ENCODE measurements at regions not wholly inside any gene's neighbourhood (a gene's known extent, or its start where the extent isn't known, plus 50 kb on each side); places are given as distances from the start of the nearest gene placed in this dataset.

DNA sequence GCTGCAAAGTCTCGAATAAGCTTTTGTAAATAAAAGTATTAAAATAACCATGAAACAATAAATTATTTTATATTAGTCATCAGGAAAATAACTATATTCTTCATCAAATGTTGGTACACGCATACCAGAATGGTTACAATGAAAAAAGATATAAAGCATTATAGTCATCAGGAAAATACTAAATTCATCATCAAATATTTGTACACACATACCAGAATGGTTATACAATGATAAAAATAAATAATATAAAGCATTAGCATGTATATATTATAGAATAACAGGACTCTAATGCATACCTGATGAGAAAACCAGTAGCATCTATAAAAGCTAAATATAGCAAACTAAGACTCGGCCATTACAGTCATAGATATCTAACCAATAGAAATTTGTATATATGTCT, 202.9 kb downstream of the TRAM1L1 start:
- H3K36me3 ChIP-seq (ENCODE audit: control insufficient read depth in 2 of 2, insufficient read depth in 1 of 2, low read length in 2 of 2), result no peaks in the 10 kb centered on the region
- ChIA-PET POLR2A (no interaction called here), CTCF (no interaction called here)
- H3K27ac ChIP-seq (ENCODE audit: extremely low read depth, low read depth, low read length), result no peak overlapping the region
- H3K4me3 ChIP-seq (ENCODE audit: low read depth, low read length), result no peak overlapping the region
- H3K9me3 ChIP-seq (ENCODE audit: control insufficient read depth, insufficient read depth, low read depth, low read length), result no peaks in the 10 kb centered on the region
- no peak for TF ChIP-seq BCL11A (tag by site-specific recombination; IDR thresholded peaks at IDR 0.05; ENCODE audit: low read depth)
- TF ChIP-seq ZNF221 (tag by site-specific recombination; IDR thresholded peaks at IDR 0.05; ENCODE audit: borderline replicate concordance), result no peak
- TF ChIP-seq ZNF169 (tag by site-specific recombination; IDR thresholded peaks at IDR 0.05), result no peak
- TF ChIP-seq ZNF416 (tag by site-specific recombination; IDR thresholded peaks at IDR 0.05), result no peak
- TF ChIP-seq, protein P1, sequence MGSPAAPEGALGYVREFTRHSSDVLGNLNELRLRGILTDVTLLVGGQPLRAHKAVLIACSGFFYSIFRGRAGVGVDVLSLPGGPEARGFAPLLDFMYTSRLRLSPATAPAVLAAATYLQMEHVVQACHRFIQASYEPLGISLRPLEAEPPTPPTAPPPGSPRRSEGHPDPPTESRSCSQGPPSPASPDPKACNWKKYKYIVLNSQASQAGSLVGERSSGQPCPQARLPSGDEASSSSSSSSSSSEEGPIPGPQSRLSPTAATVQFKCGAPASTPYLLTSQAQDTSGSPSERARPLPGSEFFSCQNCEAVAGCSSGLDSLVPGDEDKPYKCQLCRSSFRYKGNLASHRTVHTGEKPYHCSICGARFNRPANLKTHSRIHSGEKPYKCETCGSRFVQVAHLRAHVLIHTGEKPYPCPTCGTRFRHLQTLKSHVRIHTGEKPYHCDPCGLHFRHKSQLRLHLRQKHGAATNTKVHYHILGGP (tag by site-specific recombination; IDR thresholded peaks at IDR 0.05), result no peak
- TF ChIP-seq ZNF76 (tag by site-specific recombination; IDR thresholded peaks at IDR 0.05; ENCODE audit: borderline replicate concordance, low read depth), result no peak
- no peaks in the 10 kb centered on the region for H3K4me1 ChIP-seq (ENCODE audit: control insufficient read depth, insufficient read depth, low read length)

DNA sequence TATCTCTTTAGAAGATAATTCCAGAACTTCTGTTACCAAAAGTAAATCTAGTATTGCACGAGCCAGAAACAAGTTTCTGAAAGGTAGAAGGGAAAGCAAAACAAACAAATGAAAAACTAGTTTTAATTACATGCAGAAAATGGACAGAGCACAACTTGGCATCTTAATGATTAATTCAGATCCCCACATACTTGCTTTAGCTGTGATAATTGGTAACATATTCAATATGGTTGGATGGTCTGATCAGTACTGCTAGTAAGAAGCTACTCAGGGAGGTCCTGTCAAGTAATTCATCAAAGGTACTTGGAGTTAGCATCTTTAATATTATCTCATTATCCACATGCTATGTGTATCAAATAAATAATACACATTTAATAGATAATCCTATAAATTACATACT, 204.3 kb downstream of the TRAM1L1 start:
- Histone ChIP-seq H3K4me3 (ENCODE audit: low read depth, low read length) (no peak overlapping the region), H3K27ac (ENCODE audit: extremely low read depth, low read depth, low read length) (no peak overlapping the region), H3K4me1 (ENCODE audit: control insufficient read depth, insufficient read depth, low read length) (no peaks in the 10 kb centered on the region), H3K9me3 (ENCODE audit: control insufficient read depth, insufficient read depth, low read depth, low read length) (no peaks in the 10 kb centered on the region), H3K36me3 (ENCODE audit: control insufficient read depth in 2 of 2, insufficient read depth in 1 of 2, low read length in 2 of 2) (no peaks in the 10 kb centered on the region)
- ChIA-PET POLR2A (no interaction called here), CTCF (interaction anchor here (0.6 to 0.7 kb wide), 2 partner anchors 102 to 567 kb away, joined by 3 to 4 read pairs; no protein-coding TSS in a partner anchor)
- TF ChIP-seq ZNF274 (IDR thresholded peaks at IDR 0.05; ENCODE audit: low read length), result no peak
- no peak for TF ChIP-seq ZNF274 (tag by site-specific recombination; IDR thresholded peaks at IDR 0.05; ENCODE audit: borderline replicate concordance)
- TF ChIP-seq ZNF623 (tag by site-specific recombination; IDR thresholded peaks at IDR 0.05), result no peak
- TF ChIP-seq MEIS1 (CRISPR knock-in tag; IDR thresholded peaks at IDR 0.05; ENCODE audit: borderline replicate concordance), result no peak
- no peak for TF ChIP-seq ZNF658 (tag by site-specific recombination; IDR thresholded peaks at IDR 0.05)
- TF ChIP-seq ZNF24 (tag by site-specific recombination; IDR thresholded peaks at IDR 0.05), result no peak

DNA sequence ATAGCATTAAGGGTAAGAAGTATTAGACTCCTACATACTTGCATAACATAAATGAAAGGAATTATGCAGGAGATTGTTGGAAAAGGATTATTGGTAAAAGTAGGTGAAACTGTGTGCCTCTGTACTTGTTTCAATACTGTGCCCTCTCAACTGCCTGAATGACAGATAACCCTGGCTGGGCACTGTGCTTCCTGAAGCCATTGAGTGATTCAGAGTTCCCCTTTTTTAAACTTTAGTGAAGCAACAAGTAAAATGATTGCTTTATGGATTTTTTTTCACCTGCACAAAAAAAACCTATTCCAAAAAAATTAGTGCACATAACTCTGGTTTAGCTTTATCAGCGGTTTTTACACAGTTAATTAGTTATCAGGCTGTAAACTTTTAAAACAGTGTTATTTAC, 204.8 kb downstream of the TRAM1L1 start:
- Histone ChIP-seq H3K27ac (ENCODE audit: extremely low read depth, low read depth, low read length) (no peak overlapping the region), H3K4me3 (ENCODE audit: low read depth, low read length) (no peak overlapping the region), H3K9me3 (ENCODE audit: control insufficient read depth, insufficient read depth, low read depth, low read length) (no peaks in the 10 kb centered on the region), H3K36me3 (ENCODE audit: control insufficient read depth in 2 of 2, insufficient read depth in 1 of 2, low read length in 2 of 2) (no peaks in the 10 kb centered on the region), H3K4me1 (ENCODE audit: control insufficient read depth, insufficient read depth, low read length) (no peaks in the 10 kb centered on the region)
- CTCF ChIA-PET, result interaction anchor here (0.7 kb wide), 1 partner anchor 567 kb away, joined by 4 read pairs; no protein-coding TSS in a partner anchor
- POLR2A ChIA-PET, result no interaction called here
- TF ChIP-seq ZNF354C (tag by site-specific recombination; IDR thresholded peaks at IDR 0.05; ENCODE audit: borderline replicate concordance, low read depth), result no peak
- TF ChIP-seq ZNF10 (tag by site-specific recombination; IDR thresholded peaks at IDR 0.05), result no peak
- no peak for TF ChIP-seq ZNF404 (tag by site-specific recombination; IDR thresholded peaks at IDR 0.05)
- no peak for TF ChIP-seq ZNF426 (tag by site-specific recombination; IDR thresholded peaks at IDR 0.05)
- TF ChIP-seq ZNF302 (tag by site-specific recombination; IDR thresholded peaks at IDR 0.05; ENCODE audit: low read depth), result no peak
- TF ChIP-seq, protein P2, sequence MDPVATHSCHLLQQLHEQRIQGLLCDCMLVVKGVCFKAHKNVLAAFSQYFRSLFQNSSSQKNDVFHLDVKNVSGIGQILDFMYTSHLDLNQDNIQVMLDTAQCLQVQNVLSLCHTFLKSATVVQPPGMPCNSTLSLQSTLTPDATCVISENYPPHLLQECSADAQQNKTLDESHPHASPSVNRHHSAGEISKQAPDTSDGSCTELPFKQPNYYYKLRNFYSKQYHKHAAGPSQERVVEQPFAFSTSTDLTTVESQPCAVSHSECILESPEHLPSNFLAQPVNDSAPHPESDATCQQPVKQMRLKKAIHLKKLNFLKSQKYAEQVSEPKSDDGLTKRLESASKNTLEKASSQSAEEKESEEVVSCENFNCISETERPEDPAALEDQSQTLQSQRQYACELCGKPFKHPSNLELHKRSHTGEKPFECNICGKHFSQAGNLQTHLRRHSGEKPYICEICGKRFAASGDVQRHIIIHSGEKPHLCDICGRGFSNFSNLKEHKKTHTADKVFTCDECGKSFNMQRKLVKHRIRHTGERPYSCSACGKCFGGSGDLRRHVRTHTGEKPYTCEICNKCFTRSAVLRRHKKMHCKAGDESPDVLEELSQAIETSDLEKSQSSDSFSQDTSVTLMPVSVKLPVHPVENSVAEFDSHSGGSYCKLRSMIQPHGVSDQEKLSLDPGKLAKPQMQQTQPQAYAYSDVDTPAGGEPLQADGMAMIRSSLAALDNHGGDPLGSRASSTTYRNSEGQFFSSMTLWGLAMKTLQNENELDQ (tag by site-specific recombination; IDR thresholded peaks at IDR 0.05; ENCODE audit: low read depth), result no peak
- TF ChIP-seq REPIN1 (tag by site-specific recombination; IDR thresholded peaks at IDR 0.05; ENCODE audit: low read depth), result no peak
- TF ChIP-seq, protein P3, sequence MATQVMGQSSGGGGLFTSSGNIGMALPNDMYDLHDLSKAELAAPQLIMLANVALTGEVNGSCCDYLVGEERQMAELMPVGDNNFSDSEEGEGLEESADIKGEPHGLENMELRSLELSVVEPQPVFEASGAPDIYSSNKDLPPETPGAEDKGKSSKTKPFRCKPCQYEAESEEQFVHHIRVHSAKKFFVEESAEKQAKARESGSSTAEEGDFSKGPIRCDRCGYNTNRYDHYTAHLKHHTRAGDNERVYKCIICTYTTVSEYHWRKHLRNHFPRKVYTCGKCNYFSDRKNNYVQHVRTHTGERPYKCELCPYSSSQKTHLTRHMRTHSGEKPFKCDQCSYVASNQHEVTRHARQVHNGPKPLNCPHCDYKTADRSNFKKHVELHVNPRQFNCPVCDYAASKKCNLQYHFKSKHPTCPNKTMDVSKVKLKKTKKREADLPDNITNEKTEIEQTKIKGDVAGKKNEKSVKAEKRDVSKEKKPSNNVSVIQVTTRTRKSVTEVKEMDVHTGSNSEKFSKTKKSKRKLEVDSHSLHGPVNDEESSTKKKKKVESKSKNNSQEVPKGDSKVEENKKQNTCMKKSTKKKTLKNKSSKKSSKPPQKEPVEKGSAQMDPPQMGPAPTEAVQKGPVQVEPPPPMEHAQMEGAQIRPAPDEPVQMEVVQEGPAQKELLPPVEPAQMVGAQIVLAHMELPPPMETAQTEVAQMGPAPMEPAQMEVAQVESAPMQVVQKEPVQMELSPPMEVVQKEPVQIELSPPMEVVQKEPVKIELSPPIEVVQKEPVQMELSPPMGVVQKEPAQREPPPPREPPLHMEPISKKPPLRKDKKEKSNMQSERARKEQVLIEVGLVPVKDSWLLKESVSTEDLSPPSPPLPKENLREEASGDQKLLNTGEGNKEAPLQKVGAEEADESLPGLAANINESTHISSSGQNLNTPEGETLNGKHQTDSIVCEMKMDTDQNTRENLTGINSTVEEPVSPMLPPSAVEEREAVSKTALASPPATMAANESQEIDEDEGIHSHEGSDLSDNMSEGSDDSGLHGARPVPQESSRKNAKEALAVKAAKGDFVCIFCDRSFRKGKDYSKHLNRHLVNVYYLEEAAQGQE (tag by site-specific recombination; IDR thresholded peaks at IDR 0.05), result no peak
- TF ChIP-seq, protein P4, sequence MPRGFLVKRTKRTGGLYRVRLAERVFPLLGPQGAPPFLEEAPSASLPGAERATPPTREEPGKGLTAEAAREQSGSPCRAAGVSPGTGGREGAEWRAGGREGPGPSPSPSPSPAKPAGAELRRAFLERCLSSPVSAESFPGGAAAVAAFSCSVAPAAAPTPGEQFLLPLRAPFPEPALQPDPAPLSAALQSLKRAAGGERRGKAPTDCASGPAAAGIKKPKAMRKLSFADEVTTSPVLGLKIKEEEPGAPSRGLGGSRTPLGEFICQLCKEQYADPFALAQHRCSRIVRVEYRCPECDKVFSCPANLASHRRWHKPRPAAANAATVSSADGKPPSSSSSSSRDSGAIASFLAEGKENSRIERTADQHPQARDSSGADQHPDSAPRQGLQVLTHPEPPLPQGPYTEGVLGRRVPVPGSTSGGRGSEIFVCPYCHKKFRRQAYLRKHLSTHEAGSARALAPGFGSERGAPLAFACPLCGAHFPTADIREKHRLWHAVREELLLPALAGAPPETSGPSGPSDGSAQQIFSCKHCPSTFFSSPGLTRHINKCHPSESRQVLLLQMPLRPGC (tag by site-specific recombination; IDR thresholded peaks at IDR 0.05), result no peak
- TF ChIP-seq, protein P5, sequence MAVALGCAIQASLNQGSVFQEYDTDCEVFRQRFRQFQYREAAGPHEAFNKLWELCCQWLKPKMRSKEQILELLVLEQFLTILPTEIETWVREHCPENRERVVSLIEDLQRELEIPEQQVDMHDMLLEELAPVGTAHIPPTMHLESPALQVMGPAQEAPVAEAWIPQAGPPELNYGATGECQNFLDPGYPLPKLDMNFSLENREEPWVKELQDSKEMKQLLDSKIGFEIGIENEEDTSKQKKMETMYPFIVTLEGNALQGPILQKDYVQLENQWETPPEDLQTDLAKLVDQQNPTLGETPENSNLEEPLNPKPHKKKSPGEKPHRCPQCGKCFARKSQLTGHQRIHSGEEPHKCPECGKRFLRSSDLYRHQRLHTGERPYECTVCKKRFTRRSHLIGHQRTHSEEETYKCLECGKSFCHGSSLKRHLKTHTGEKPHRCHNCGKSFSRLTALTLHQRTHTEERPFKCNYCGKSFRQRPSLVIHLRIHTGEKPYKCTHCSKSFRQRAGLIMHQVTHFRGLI (tag by site-specific recombination; IDR thresholded peaks at IDR 0.05), result no peak
- no peak for TF ChIP-seq ZNF157 (tag by site-specific recombination; IDR thresholded peaks at IDR 0.05)
